A549 (cell line): ENCODE measurements at regions not wholly inside any gene's neighbourhood (a gene's known extent, or its start where the extent isn't known, plus 50 kb on each side); places are given as distances from the start of the nearest gene placed in this dataset.

Experiments used
- CEBPB ChIP-seq, 2 experiments: fragments of >200 bp in 1 of 2; sonication (Bioruptor Twin) in 1 of 2; formaldehyde crosslinking in 1 of 2; IDR thresholded peaks; 2 replicates each; pipeline ENCODE4 v1.6.1; 2012 to 2016
- CTCF ChIP-seq: fragments of >200 bp; sonication (Bioruptor Twin); formaldehyde crosslinking; IDR thresholded peaks from 3 replicates; pipeline ENCODE4 v1.5.1; 2016
- EP300 ChIP-seq, 2 experiments: fragments of >200 bp; sonication (Bioruptor Twin); formaldehyde crosslinking; IDR thresholded peaks; 2 replicates in 1 of 2; 3 replicates in 1 of 2; pipeline ENCODE4 v1.6.1; 2016 to 2017
- ESRRA ChIP-seq: fragments of 150-350 bp; IDR thresholded peaks from 2 replicates; pipeline ENCODE4 v1.6.1; 2014; ENCODE audit warnings: mild to moderate bottlenecking, low read length, borderline replicate concordance

- TF ChIP-seq CEBPB (IDR thresholded peaks at IDR 0.05) (no peak), CTCF (no peak), ESRRA (no peak), EP300 (IDR thresholded peaks at IDR 0.05) (no peak)
Observed at GRCh38 chr4:64718091-64718490, 308.8 kb upstream of the TECRL start.
